ENCODE measurements at regions not wholly inside any gene's neighbourhood (a gene's known extent, or its start where the extent isn't known, plus 50 kb on each side); places are given as distances from the start of the nearest gene placed in this dataset.

GRCh38 chr2:17076533-17076932, 410.9 kb upstream of the CYRIA start:
- TF ChIP-seq, protein P1, sequence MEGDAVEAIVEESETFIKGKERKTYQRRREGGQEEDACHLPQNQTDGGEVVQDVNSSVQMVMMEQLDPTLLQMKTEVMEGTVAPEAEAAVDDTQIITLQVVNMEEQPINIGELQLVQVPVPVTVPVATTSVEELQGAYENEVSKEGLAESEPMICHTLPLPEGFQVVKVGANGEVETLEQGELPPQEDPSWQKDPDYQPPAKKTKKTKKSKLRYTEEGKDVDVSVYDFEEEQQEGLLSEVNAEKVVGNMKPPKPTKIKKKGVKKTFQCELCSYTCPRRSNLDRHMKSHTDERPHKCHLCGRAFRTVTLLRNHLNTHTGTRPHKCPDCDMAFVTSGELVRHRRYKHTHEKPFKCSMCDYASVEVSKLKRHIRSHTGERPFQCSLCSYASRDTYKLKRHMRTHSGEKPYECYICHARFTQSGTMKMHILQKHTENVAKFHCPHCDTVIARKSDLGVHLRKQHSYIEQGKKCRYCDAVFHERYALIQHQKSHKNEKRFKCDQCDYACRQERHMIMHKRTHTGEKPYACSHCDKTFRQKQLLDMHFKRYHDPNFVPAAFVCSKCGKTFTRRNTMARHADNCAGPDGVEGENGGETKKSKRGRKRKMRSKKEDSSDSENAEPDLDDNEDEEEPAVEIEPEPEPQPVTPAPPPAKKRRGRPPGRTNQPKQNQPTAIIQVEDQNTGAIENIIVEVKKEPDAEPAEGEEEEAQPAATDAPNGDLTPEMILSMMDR (IDR thresholded peaks at IDR 0.05; ENCODE audit: low read depth, low read length), result no peak
- no peak for TF ChIP-seq MAX (IDR thresholded peaks at IDR 0.05; ENCODE audit: low read depth, low read length)
- no peak for TF ChIP-seq POLR2A (IDR thresholded peaks at IDR 0.05; ENCODE audit: extremely low read depth, insufficient read length)
